Esophagus (tissue), 2 donors: ENCODE measurements at regions not wholly inside any gene's neighbourhood (a gene's known extent, or its start where the extent isn't known, plus 50 kb on each side); places are given as distances from the start of the nearest gene placed in this dataset.

Source experiments
- H3K27ac ChIP-seq, 2 donors: one replicate each; pipeline ENCODE4 v1.5.1; 2013; ENCODE audit warnings: low read depth in 2 of 2, mild to moderate bottlenecking in 2 of 2, inconsistent platforms in 1 of 2, low read length in 1 of 2, moderate library complexity in 1 of 2
- H3K27me3 ChIP-seq, 2 donors: one replicate each; pipeline ENCODE4 v1.6.1; 2013; ENCODE audit warnings: low read length in 2 of 2, control low read depth in 1 of 2, mild to moderate bottlenecking in 1 of 2; ENCODE audit not compliant: insufficient read depth in 2 of 2, control insufficient read depth in 1 of 2
- H3K36me3 ChIP-seq, 2 donors: one replicate each; pipeline ENCODE4 v1.6.1; 2013; ENCODE audit warnings: low read length in 1 of 2; ENCODE audit not compliant: control insufficient read depth in 2 of 2, insufficient read depth in 2 of 2
- H3K4me1 ChIP-seq, 2 donors: one replicate each; pipeline ENCODE4 v1.6.1; 2013; ENCODE audit warnings: low read length in 1 of 2; ENCODE audit not compliant: control insufficient read depth in 2 of 2, insufficient read depth in 2 of 2
- H3K4me3 ChIP-seq, 2 donors: one replicate each; pipeline ENCODE4 v1.5.1; 2013; ENCODE audit warnings: low read length in 2 of 2, mild to moderate bottlenecking in 2 of 2, low read depth in 1 of 2, moderate library complexity in 1 of 2
- H3K9me3 ChIP-seq, 2 donors: one replicate each; pipeline ENCODE4 v1.6.1; 2013; ENCODE audit warnings: mild to moderate bottlenecking in 2 of 2, low read depth in 1 of 2, low read length in 1 of 2, moderate library complexity in 1 of 2; ENCODE audit not compliant: control insufficient read depth in 2 of 2, insufficient read depth in 1 of 2
- WGBS, 2 donors: extraction: QIAGEN DNeasy Blood & Tissue Kit; methylation state at CpG; one replicate each; pipeline ENCODE4 v1.1.7; 2013; 5-methylcytosine and 5-hydroxymethylcytosine counted together
- donor health status: healthy with polysubstance abuse.
- donor health status: Bipolar disorder and iron deficiency.

DNA sequence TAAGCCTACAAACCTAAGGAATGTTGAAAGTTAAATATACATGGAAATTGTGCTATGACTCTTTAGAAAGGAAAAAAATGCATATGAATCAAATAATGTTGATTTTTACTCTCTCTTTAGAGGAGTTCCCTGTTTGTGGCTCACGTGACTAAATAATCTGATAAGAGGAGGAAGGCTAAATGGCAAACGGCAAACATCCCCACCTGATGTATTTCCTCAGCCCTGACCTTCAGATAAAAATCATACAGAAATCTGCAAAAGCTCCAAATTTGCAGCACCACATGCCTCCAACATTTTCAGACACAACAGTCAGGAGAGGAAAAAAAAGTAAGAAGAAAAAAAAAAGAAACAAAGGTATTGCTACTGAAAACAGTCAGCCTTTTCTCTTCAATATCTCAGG, 423.0 kb upstream of the PSMD7 start:
- WGBS, 2 donors = 18 to 40% methylated on average over 2 of the region's 2 CpGs
- Histone ChIP-seq H3K36me3 (no peaks in the 10 kb centered on the region), H3K4me1 (no peaks in the 10 kb centered on the region), H3K27ac (no peak overlapping the region), H3K9me3 (no peaks in the 10 kb centered on the region), H3K4me3 (no peak overlapping the region), H3K27me3 (no peaks in the 10 kb centered on the region)

DNA sequence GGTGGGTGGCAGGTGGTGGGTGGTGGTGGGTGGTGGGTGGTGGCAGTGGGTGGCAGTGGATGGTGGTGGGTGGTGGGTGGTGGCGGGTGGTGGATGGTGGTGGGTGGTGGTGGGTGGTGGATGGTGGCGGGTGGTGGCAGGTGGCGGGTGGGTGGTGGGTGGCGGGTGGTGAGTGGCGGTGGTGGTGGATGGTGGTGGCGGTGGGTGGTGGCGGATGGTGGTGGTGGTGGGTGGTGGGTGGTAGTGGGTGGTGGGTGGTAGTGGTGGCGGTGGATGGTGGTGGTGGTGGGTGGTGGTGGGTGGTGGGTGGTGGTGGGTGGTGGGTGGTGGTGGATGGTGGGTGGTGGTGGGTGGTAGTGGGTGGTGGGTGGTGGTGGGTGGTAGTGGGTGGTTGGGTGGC, 423.8 kb upstream of the PSMD7 start:
- Histone ChIP-seq H3K9me3 (no peaks in the 10 kb centered on the region), H3K4me3 (no peak overlapping the region), H3K27ac (no peak overlapping the region), H3K36me3 (no peaks in the 10 kb centered on the region), H3K27me3 (no peaks in the 10 kb centered on the region), H3K4me1 (no peaks in the 10 kb centered on the region)
- WGBS, 2 donors = no CpG with 5 or more reads among the region's 8 CpGs

DNA sequence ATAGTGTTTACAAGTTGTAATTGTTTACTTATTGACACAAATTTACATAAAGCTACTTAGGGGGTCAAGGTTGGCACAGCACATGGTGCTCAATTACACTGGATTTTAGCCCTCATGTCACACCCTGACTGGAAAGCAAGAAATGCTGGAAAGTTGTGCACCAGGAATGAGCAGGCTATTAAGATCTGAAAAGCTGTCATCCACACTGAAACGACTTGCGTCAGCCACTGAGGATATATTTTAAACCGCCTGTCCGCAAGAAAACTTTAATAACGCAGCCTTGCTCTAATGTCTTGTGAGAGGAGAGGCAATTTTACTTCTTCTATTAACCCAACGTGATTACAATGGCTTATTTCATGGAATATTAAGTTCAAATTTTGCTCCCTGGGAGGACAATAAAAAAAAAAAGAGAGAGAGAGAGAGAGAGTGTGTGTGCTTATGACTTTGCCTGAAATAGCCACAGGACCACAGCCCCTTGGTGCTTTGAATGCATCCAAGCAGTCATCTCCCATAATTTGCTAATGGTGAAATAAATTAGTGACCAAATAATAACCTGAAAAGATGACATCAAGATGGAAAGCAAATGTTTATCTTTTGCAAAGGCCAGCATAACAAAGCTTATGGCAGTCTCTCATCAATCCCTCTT, 425.4 kb upstream of the PSMD7 start:
- Histone ChIP-seq H3K4me1 (no peaks in the 10 kb centered on the region), H3K27ac (no peak overlapping the region), H3K9me3 (peaks cover 0 to 3% of the 10 kb centered on the region in 2 donors), H3K27me3 (no peaks in the 10 kb centered on the region), H3K36me3 (no peaks in the 10 kb centered on the region), H3K4me3 (no peak overlapping the region)
- WGBS, 2 donors = 79 to 84% methylated on average over 6 of the region's 6 CpGs

DNA sequence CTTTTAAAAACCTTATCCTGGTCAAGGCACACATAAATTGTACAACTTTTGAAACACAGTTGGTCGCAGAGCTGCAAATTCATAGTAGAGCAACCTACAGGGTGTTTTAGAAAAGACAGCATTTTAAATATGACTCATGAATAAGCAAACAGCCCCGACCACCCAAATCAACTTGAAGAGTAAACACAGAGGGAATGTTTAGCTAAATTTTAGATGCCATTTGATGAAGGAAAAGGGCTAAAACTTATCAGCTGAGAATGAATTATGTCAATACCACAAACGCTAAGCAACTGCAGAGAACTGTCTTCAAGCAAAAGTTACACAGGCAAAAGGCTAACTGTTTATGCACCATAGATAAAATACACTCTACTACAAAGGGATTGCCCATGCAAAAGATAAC, 427.5 kb upstream of the PSMD7 start:
- Histone ChIP-seq H3K27ac (no peak overlapping the region), H3K4me1 (no peaks in the 10 kb centered on the region), H3K36me3 (no peaks in the 10 kb centered on the region), H3K9me3 (peaks cover 0 to 3% of the 10 kb centered on the region in 2 donors), H3K27me3 (no peaks in the 10 kb centered on the region), H3K4me3 (no peak overlapping the region)
- 45 to 51% methylated on average over 3 of the region's 3 CpGs for WGBS, 2 donors

DNA sequence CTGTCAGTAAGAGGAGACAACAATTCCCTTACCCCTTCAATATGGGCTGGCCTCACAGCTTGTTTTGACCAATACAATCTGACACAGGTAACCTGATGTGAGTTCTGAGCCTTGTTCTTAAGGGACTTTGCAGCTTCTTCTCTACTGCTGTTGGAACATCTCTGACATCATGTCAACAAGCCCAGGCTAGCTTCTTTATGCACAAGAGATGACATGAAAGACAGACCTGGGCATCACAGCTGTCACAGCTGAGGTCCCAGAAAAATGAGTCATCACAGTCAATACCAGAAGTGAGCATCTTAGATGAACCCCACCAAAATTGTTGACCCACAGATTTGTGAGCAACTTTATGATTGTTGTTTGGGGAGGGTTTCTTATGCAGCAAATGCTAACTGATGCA, 431.7 kb upstream of the PSMD7 start:
- no peaks in the 10 kb centered on the region for H3K27me3 ChIP-seq
- H3K9me3 ChIP-seq = peaks cover 0 to 3% of the 10 kb centered on the region in 2 donors
- H3K4me1 ChIP-seq = no peaks in the 10 kb centered on the region
- no peaks in the 10 kb centered on the region for H3K36me3 ChIP-seq
- no peak overlapping the region for H3K27ac ChIP-seq
- H3K4me3 ChIP-seq = no peak overlapping the region

DNA sequence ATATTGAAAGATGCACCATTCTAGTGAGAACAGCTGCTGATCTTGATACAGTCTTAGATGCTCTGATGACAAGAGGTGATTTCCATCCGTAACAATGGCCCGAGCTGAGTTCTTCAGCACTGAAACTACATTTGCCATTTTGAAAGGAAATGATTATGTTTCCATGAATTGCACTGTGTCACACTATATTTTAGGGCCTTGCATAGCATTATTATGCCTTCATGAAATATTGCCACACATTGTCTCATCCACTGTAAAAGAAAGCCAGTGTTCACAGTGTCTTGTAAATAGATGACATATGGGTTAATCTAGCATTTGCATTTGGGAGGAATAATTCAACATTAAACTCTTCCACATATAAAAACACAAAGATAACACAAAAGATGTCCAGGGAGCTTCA, 438.3 kb upstream of the PSMD7 start:
- Histone ChIP-seq H3K4me1 (no peaks in the 10 kb centered on the region), H3K9me3 (no peaks in the 10 kb centered on the region), H3K27ac (no peak overlapping the region), H3K36me3 (no peaks in the 10 kb centered on the region), H3K27me3 (no peaks in the 10 kb centered on the region), H3K4me3 (no peak overlapping the region)
- 88 to 91% methylated on average over 2 of the region's 2 CpGs for WGBS, 2 donors

DNA sequence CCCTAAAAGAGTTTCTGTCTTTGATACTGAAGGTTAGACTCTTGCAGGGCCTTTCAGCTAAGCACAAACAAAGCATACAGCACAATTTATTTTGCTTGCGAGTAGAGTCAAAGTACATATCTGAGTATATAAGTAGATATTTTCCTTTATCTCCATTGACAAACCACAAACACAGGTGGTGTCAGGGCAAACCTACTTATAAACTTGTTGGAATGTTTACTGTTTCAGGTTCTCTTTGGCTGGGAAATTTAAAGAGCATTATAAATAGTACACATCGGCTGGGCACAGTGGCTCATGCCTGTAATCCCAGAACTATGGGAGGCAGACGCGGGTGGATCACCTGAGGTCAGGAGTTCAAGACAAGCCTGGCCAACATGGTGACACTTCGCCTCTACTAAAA, 442.6 kb upstream of the PSMD7 start:
- 87 to 91% methylated on average over 5 of the region's 5 CpGs for WGBS, 2 donors

DNA sequence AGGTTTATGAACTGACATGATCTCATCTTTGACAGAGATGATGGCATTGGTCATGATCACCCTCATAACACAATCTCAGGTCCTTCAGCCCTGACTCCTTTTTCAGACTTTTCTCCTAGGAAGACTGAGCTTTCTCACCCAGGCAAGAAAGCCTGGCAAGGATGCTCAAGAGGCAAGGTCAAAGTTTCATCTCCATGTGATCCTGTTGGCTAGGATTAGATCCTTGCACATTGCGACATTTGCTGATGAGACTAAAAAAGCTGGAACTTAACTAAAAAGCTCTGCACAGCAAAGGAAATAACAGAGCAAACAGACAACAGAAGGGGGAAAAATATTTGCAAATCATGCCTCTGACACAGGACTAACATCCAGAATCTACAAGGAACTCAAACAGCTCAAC, 444.1 kb upstream of the PSMD7 start:
- Histone ChIP-seq H3K27me3 (no peaks in the 10 kb centered on the region), H3K36me3 (no peaks in the 10 kb centered on the region), H3K9me3 (no peaks in the 10 kb centered on the region), H3K27ac (no peak overlapping the region), H3K4me1 (no peaks in the 10 kb centered on the region), H3K4me3 (no peak overlapping the region)
- WGBS, 2 donors = 63 to 84% methylated on average over 1 of the region's 1 CpG

More for the DNA sequence above, 442.6 kb upstream of the PSMD7 start:
- no peak overlapping the region for H3K4me3 ChIP-seq
- no peaks in the 10 kb centered on the region for H3K27me3 ChIP-seq
- no peak overlapping the region for H3K27ac ChIP-seq
- no peaks in the 10 kb centered on the region for H3K4me1 ChIP-seq
- no peaks in the 10 kb centered on the region for H3K36me3 ChIP-seq
- no peaks in the 10 kb centered on the region for H3K9me3 ChIP-seq

DNA sequence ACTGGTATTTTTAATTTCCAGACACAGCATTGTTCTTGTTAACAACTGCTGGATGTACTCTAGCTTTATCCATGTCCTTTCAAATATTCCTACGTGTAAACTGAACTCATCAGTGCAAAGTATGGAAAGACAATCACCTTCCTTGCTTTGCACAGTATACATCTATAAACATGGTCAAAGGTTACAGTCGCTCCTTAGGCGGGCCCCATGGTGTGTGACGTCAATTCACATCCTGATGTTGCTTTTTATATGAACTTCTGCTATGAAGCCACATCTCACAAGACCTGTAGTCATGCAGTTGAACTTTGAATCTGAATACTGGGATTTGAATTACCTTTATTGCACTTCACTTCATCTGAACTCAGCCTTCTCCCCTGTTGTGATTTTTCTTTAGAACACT, 447.6 kb upstream of the PSMD7 start:
- H3K27ac ChIP-seq = no peak overlapping the region
- H3K4me1 ChIP-seq = no peaks in the 10 kb centered on the region
- H3K4me3 ChIP-seq = no peak overlapping the region
- 54 to 77% methylated on average over 4 of the region's 4 CpGs for WGBS, 2 donors
- H3K27me3 ChIP-seq = no peaks in the 10 kb centered on the region
- H3K36me3 ChIP-seq = no peaks in the 10 kb centered on the region
- H3K9me3 ChIP-seq = no peaks in the 10 kb centered on the region

DNA sequence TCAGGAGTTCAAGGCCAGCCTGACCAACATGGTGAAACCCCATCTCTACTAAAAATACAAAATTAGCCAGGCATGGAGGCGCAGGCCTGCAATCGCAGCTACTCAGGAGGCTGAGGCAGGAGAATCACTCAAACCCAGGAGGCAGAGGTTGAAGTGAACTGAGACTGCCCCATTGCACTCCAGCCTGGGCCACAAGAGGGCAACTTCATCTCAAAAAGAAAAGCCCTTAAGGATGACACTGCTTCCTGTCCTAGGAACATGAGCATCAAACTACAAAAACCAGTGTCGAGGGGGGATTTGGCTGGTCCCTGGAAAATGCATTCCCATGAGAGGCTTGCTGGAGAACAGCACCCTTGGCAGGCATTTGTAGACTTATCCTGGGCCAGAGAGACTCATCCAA, 449.5 kb upstream of the PSMD7 start:
- Histone ChIP-seq H3K9me3 (no peaks in the 10 kb centered on the region), H3K4me3 (no peak overlapping the region), H3K27ac (no peak overlapping the region), H3K4me1 (no peaks in the 10 kb centered on the region), H3K36me3 (no peaks in the 10 kb centered on the region), H3K27me3 (no peaks in the 10 kb centered on the region)
- WGBS, 2 donors = 92 to 93% methylated on average over 3 of the region's 3 CpGs
